Spleen (tissue), 11 donors: ENCODE measurements at regions not wholly inside any gene's neighbourhood (a gene's known extent, or its start where the extent isn't known, plus 50 kb on each side); places are given as distances from the start of the nearest gene placed in this dataset.

Experiments used
- DNase-seq: peaks from one replicate; pipeline ENCODE4 v3.0.0-alpha.2; 2020
- H3K27ac ChIP-seq, 8 donors: fragments of 200-600 bp; sonication (generic) in 7 of 8; 1 replicate in 4 of 8; 2 replicates in 4 of 8; pipeline versions ENCODE4 v1.5.0 to v1.8.0; 2016 to 2021; ENCODE audit warnings: inconsistent platforms in 4 of 8, mild to moderate bottlenecking in 4 of 8, moderate library complexity in 1 of 8
- H3K27me3 ChIP-seq, 7 donors: fragments of 200-600 bp; sonication (generic) in 6 of 7; replicated peaks in 1 of 7; 1 replicate in 4 of 7; 2 replicates in 3 of 7; pipeline versions ENCODE4 v1.5.0 to v1.8.0; 2016 to 2021; ENCODE audit warnings: inconsistent platforms in 3 of 7, mild to moderate bottlenecking in 1 of 7
- H3K36me3 ChIP-seq, 6 donors: fragments of 200-600 bp; sonication (generic) in 5 of 6; 1 replicate in 4 of 6; 2 replicates in 2 of 6; pipeline versions ENCODE4 v1.5.0 to v1.8.0; 2016 to 2021; ENCODE audit warnings: inconsistent platforms in 2 of 6
- H3K4me1 ChIP-seq, 6 donors: fragments of 200-600 bp; sonication (generic) in 5 of 6; 1 replicate in 3 of 6; 2 replicates in 3 of 6; pipeline versions ENCODE4 v1.5.0 to v1.8.0; 2016 to 2021; ENCODE audit warnings: inconsistent platforms in 3 of 6
- H3K4me3 ChIP-seq, 8 donors: fragments of 200-600 bp; sonication (generic) in 7 of 8; 1 replicate in 4 of 8; 2 replicates in 4 of 8; pipeline versions ENCODE4 v1.5.0 to v1.8.0; 2016 to 2021; ENCODE audit warnings: inconsistent platforms in 4 of 8, mild to moderate bottlenecking in 4 of 8, moderate library complexity in 2 of 8
- H3K9me3 ChIP-seq, 8 donors: fragments of 200-600 bp; sonication (generic) in 7 of 8; 1 replicate in 4 of 8; 2 replicates in 4 of 8; pipeline versions ENCODE4 v1.5.0 to v1.8.0; 2016 to 2021; ENCODE audit warnings: inconsistent platforms in 4 of 8
- POLR2A ChIP-seq, 3 donors: fragments of 450-650 bp; IDR thresholded peaks; one replicate each; pipeline ENCODE4 v1.5.1; 2017; ENCODE audit warnings: antibody characterized with exemption in 3 of 3, mild to moderate bottlenecking in 1 of 3
- POLR2AphosphoS5 ChIP-seq, 3 donors: sonication (generic); formaldehyde crosslinking; IDR thresholded peaks; one replicate each; pipeline ENCODE4 v1.5.1; 2017; ENCODE audit warnings: antibody characterized with exemption in 3 of 3
- WGBS, 5 donors: extraction: QIAGEN DNeasy Blood & Tissue Kit in 3 of 5; methylation state at CpG; one replicate each; pipeline versions ENCODE4 v1.1.5 to v1.1.7; 2013 to 2018; 5-methylcytosine and 5-hydroxymethylcytosine counted together
- intact Hi-C: fragments of 100-400 bp; cut with DNase I; formaldehyde crosslinking; loops from one replicate; pipeline ENCODE4 v1.15.0; 2023; ENCODE audit warnings: low total_unique reads
- TF ChIP-seq, protein P1 (sequence below), 11 experiments: fragments of 200-600 bp in 7 of 11; fragments of 450-650 bp in 4 of 11; sonication (generic) in 4 of 11; IDR thresholded peaks in 8 of 11; conservative IDR thresholded peaks in 3 of 11; 1 replicate in 7 of 11; 2 replicates in 4 of 11; pipeline versions ENCODE4 v1.4.0 to v1.8.0; 2016 to 2021; ENCODE audit warnings: antibody characterized with exemption in 11 of 11, inconsistent platforms in 4 of 11, mild to moderate bottlenecking in 1 of 11
- donor health status: healthy with polysubstance abuse.
- donor health status: DM: no; HTN: no; CAD: no; lungs with moderate emphysema.
- donor health status: DM: no; HTN: no; CAD: no.
- donor health status: Bipolar disorder and iron deficiency.
- donor health status: healthy.
- donor health status: DM: no; HTN: no; CAD: no.
- donor health status: DM: yes; HTN: yes; CAD: no.

DNA sequence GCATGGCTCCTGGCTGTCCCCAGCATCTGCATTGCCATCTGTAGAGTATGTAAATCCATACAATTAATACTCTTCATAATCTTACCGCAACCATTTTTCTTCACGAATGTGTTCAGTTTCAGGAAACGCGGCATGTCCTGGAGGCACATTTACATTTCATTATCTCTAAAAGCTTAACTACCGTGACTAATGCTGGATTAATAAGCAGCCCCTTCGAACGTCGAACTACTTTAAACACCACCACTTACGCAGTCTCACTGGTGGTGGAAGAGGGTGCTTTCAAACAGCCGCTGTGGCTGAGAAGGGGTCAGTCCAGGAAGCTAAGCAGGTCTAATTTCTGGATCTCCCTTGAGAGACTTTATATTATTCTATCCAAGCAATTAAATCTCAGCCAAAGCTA, 85.6 kb downstream of the C5orf15 start:
- intact Hi-C loops, result no loop called here
- TF ChIP-seq, protein P1, sequence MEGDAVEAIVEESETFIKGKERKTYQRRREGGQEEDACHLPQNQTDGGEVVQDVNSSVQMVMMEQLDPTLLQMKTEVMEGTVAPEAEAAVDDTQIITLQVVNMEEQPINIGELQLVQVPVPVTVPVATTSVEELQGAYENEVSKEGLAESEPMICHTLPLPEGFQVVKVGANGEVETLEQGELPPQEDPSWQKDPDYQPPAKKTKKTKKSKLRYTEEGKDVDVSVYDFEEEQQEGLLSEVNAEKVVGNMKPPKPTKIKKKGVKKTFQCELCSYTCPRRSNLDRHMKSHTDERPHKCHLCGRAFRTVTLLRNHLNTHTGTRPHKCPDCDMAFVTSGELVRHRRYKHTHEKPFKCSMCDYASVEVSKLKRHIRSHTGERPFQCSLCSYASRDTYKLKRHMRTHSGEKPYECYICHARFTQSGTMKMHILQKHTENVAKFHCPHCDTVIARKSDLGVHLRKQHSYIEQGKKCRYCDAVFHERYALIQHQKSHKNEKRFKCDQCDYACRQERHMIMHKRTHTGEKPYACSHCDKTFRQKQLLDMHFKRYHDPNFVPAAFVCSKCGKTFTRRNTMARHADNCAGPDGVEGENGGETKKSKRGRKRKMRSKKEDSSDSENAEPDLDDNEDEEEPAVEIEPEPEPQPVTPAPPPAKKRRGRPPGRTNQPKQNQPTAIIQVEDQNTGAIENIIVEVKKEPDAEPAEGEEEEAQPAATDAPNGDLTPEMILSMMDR (IDR thresholded peaks at IDR 0.05 in 8 of 11, conservative IDR thresholded peaks at IDR 0.05 in 3 of 11), result no peak
- TF ChIP-seq POLR2A (IDR thresholded peaks at IDR 0.05), result no peak
- no peak for TF ChIP-seq POLR2AphosphoS5 (IDR thresholded peaks at IDR 0.05)
- no peaks in the 10 kb centered on the region for H3K4me1 ChIP-seq
- H3K27me3 ChIP-seq, result no peaks in the 10 kb centered on the region
- no peak overlapping the region for H3K4me3 ChIP-seq
- H3K36me3 ChIP-seq, result no peaks in the 10 kb centered on the region
- peak; percentile 30 for DNase-seq
- H3K9me3 ChIP-seq, result no peaks in the 10 kb centered on the region
- 90 to 95% (median 93%) methylated on average over 10 of the region's 10 CpGs for WGBS, 5 donors
- H3K27ac ChIP-seq, result no peak overlapping the region

GRCh38 chr5:133882389-133882695, 86.1 kb downstream of the C5orf15 start:
- no peaks in the 10 kb centered on the region for H3K27me3 ChIP-seq
- no peak for DNase-seq
- no peak overlapping the region for H3K4me3 ChIP-seq
- no peak for TF ChIP-seq POLR2A (IDR thresholded peaks at IDR 0.05)
- TF ChIP-seq, protein P1 (IDR thresholded peaks at IDR 0.05 in 8 of 11, conservative IDR thresholded peaks at IDR 0.05 in 3 of 11), result no peak
- no peak for TF ChIP-seq POLR2AphosphoS5 (IDR thresholded peaks at IDR 0.05)
- H3K27ac ChIP-seq, result no peak overlapping the region
- no peaks in the 10 kb centered on the region for H3K9me3 ChIP-seq
- no peaks in the 10 kb centered on the region for H3K36me3 ChIP-seq
- intact Hi-C loops, result no loop called here
- no peaks in the 10 kb centered on the region for H3K4me1 ChIP-seq
- 88 to 96% (median 94%) methylated on average over 3 to 6 of the region's 6 CpGs for WGBS, 5 donors

- no peaks in the 10 kb centered on the region for H3K4me1 ChIP-seq
- no peaks in the 10 kb centered on the region for H3K27me3 ChIP-seq
- H3K4me3 ChIP-seq, result no peak overlapping the region
- DNase-seq, result peak; percentile 58
- intact Hi-C loops, result no loop called here
- no peak overlapping the region for H3K27ac ChIP-seq
- WGBS, 5 donors, result 77 to 84% (median 80%) methylated on average over 15 of the region's 15 CpGs
- TF ChIP-seq POLR2AphosphoS5 (IDR thresholded peaks at IDR 0.05) (no peak), POLR2A (IDR thresholded peaks at IDR 0.05) (no peak)
- TF ChIP-seq, protein P1 (IDR thresholded peaks at IDR 0.05 in 8 of 11, conservative IDR thresholded peaks at IDR 0.05 in 3 of 11), result no peak
- no peaks in the 10 kb centered on the region for H3K9me3 ChIP-seq
- H3K36me3 ChIP-seq, result no peaks in the 10 kb centered on the region
Measured at GRCh38 chr5:133881576-133882388, 86.6 kb downstream of the C5orf15 start.

GRCh38 chr5:133878236-133878555, 90.2 kb downstream of the C5orf15 start:
- H3K9me3 ChIP-seq, result peaks cover 0 to 14% (median 6%) of the 10 kb centered on the region in 8 donors
- TF ChIP-seq POLR2AphosphoS5 (IDR thresholded peaks at IDR 0.05) (no peak), POLR2A (IDR thresholded peaks at IDR 0.05) (no peak)
- TF ChIP-seq, protein P1 (IDR thresholded peaks at IDR 0.05 in 8 of 11, conservative IDR thresholded peaks at IDR 0.05 in 3 of 11), result no peak
- intact Hi-C loops, result no loop called here
- WGBS, 5 donors, result 64 to 94% (median 85%) methylated on average over 2 of the region's 2 CpGs
- no peaks in the 10 kb centered on the region for H3K36me3 ChIP-seq
- no peak for DNase-seq
- H3K27me3 ChIP-seq, result no peaks in the 10 kb centered on the region
- H3K4me1 ChIP-seq, result no peaks in the 10 kb centered on the region
- H3K4me3 ChIP-seq, result no peak overlapping the region
- H3K27ac ChIP-seq, result no peak overlapping the region
